MM.1S (cell line): ENCODE measurements at regions not wholly inside any gene's neighbourhood (a gene's known extent, or its start where the extent isn't known, plus 50 kb on each side); places are given as distances from the start of the nearest gene placed in this dataset.

Source experiments
- DNase-seq: peaks from one replicate; pipeline ENCODE4 v3.0.0-alpha.2; 2015
- H2AFZ ChIP-seq: fragments of 300-600 bp; sonication (generic); 2 replicates; pipeline ENCODE4 v1.6.0; 2016; ENCODE audit warnings: antibody characterized with exemption, low read length
- H3F3A ChIP-seq: fragments of 300-600 bp; sonication (generic); 2 replicates; pipeline ENCODE4 v1.6.1; 2016; ENCODE audit warnings: mild to moderate bottlenecking, antibody characterized with exemption, low read length, moderate library complexity, mixed read lengths; ENCODE audit not compliant: insufficient read depth
- H3K27ac ChIP-seq: fragments of 300-600 bp; sonication (generic); 2 replicates; pipeline ENCODE4 v1.5.1; 2016; ENCODE audit warnings: mild to moderate bottlenecking, low read length
- H3K27me3 ChIP-seq: fragments of 300-600 bp; sonication (generic); replicated peaks from 2 replicates; pipeline ENCODE4 v1.6.0; 2016; ENCODE audit warnings: low read length; ENCODE audit not compliant: insufficient read depth
- H3K36me3 ChIP-seq: fragments of 300-600 bp; sonication (generic); replicated peaks from 2 replicates; pipeline ENCODE4 v1.6.1; 2016; ENCODE audit warnings: mild to moderate bottlenecking, low read length, mixed read lengths; ENCODE audit not compliant: insufficient read depth
- H3K4me1 ChIP-seq: fragments of 300-600 bp; sonication (generic); 2 replicates; pipeline ENCODE4 v1.6.1; 2016; ENCODE audit warnings: low read length, mixed read lengths
- H3K4me2 ChIP-seq: fragments of 300-600 bp; sonication (generic); 2 replicates; pipeline ENCODE4 v1.6.0; 2016; ENCODE audit warnings: low read depth, low read length
- H3K4me3 ChIP-seq: fragments of 300-600 bp; sonication (generic); 2 replicates; pipeline ENCODE4 v1.5.1; 2016; ENCODE audit warnings: low read length, mixed read lengths
- H3K79me2 ChIP-seq: fragments of 300-600 bp; sonication (generic); 2 replicates; pipeline ENCODE4 v1.6.1; 2016; ENCODE audit warnings: mixed run types, low read length, mixed read lengths
- H3K9ac ChIP-seq: fragments of 300-600 bp; sonication (generic); 2 replicates; pipeline ENCODE4 v1.6.1; 2016; ENCODE audit warnings: low read length, mixed read lengths
- H3K9me2 ChIP-seq: fragments of 300-600 bp; sonication (generic); replicated peaks from 2 replicates; pipeline ENCODE4 v1.6.1; 2016; ENCODE audit warnings: mild to moderate bottlenecking, low read length, mixed read lengths; ENCODE audit not compliant: insufficient read depth
- H3K9me3 ChIP-seq: fragments of 300-600 bp; sonication (generic); replicated peaks from 2 replicates; pipeline ENCODE4 v1.6.1; 2016; ENCODE audit warnings: mild to moderate bottlenecking, low read length, mixed read lengths; ENCODE audit not compliant: insufficient read depth
- H4K20me1 ChIP-seq: fragments of 300-600 bp; sonication (generic); 2 replicates; pipeline ENCODE4 v1.6.1; 2016; ENCODE audit warnings: mild to moderate bottlenecking, low read length, moderate library complexity, mixed read lengths; ENCODE audit not compliant: insufficient read depth
- EZH2 ChIP-seq: fragments of 300-600 bp; sonication (generic); optimal IDR thresholded peaks from 2 replicates; pipeline ENCODE3; 2017; ENCODE audit warnings: low read depth, mild to moderate bottlenecking, antibody characterized with exemption, low read length, mixed read lengths
- EZH2phosphoT487 ChIP-seq: fragments of 300-600 bp; sonication (generic); IDR thresholded peaks from 2 replicates; pipeline ENCODE4 v1.6.1; 2018; ENCODE audit warnings: antibody characterized with exemption, low read length
- TF ChIP-seq, protein P1 (sequence below): fragments of 300-600 bp; sonication (generic); IDR thresholded peaks from 2 replicates; pipeline ENCODE4 v1.5.1; 2016; ENCODE audit warnings: antibody characterized with exemption, low read length, mixed read lengths

DNA sequence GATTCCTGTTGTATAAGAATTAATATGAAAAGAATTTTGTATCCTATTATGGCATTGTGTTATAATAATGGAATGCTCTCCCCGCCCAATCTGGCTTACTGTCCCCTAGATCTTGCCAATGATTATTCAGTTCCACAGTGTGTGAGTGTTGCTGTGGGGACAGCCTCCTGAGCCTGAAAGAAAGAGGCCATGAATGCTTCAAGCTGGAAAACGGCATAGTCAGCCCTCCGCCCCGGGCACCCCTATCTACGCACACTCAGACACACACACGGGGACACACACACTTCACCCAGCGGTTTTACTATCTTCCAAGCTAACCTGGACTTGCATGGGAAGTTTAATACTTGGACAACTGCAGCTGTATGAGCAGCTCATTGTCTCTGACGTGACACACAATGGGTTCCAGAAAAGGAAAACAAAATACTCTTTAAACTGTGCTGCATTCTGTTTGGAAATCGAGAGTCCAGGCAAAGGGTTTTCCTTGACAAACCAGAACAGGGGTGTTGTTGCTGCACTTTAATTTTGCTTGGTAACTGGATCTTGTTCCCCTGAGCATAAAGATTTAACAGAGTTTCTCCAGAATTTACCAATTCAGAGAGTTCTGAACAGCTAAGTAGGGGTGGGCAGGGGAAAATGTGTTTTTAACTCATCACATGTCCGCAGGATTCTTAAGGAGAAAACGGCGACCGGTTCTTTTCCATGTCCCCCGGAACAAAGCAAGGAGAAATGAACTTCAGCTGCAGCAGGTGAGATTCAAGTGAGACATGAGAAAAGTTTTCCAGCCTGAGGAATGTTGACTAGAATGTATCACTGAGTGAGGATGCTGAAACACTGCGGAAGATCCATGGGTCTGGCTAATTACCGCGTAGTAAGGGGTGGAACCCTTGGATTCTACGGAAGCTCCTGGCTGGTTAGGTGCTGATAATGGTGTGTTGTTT is 472.9 kb downstream of the FOXO1 start:
- no peaks in the 10 kb centered on the region for H3K9me3 ChIP-seq
- H3K79me2 ChIP-seq, result no peaks in the 10 kb centered on the region
- TF ChIP-seq, protein P1, sequence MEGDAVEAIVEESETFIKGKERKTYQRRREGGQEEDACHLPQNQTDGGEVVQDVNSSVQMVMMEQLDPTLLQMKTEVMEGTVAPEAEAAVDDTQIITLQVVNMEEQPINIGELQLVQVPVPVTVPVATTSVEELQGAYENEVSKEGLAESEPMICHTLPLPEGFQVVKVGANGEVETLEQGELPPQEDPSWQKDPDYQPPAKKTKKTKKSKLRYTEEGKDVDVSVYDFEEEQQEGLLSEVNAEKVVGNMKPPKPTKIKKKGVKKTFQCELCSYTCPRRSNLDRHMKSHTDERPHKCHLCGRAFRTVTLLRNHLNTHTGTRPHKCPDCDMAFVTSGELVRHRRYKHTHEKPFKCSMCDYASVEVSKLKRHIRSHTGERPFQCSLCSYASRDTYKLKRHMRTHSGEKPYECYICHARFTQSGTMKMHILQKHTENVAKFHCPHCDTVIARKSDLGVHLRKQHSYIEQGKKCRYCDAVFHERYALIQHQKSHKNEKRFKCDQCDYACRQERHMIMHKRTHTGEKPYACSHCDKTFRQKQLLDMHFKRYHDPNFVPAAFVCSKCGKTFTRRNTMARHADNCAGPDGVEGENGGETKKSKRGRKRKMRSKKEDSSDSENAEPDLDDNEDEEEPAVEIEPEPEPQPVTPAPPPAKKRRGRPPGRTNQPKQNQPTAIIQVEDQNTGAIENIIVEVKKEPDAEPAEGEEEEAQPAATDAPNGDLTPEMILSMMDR, result no peak
- TF ChIP-seq EZH2phosphoT487 (no peak), EZH2 (no peak)
- no peaks in the 10 kb centered on the region for H3K36me3 ChIP-seq
- H3K27me3 ChIP-seq, result no peaks in the 10 kb centered on the region
- H4K20me1 ChIP-seq, result no peaks in the 10 kb centered on the region
- no peak overlapping the region for H3K9ac ChIP-seq
- no peaks in the 10 kb centered on the region for H3K9me2 ChIP-seq
- H3K27ac ChIP-seq, result no peak overlapping the region
- H3F3A ChIP-seq, result no peaks in the 10 kb centered on the region
- no peak overlapping the region for H3K4me2 ChIP-seq
- H3K4me3 ChIP-seq, result no peak overlapping the region
- no peak overlapping the region for H2AFZ ChIP-seq
- H3K4me1 ChIP-seq, result no peaks in the 10 kb centered on the region
- DNase-seq, result no peak

DNA sequence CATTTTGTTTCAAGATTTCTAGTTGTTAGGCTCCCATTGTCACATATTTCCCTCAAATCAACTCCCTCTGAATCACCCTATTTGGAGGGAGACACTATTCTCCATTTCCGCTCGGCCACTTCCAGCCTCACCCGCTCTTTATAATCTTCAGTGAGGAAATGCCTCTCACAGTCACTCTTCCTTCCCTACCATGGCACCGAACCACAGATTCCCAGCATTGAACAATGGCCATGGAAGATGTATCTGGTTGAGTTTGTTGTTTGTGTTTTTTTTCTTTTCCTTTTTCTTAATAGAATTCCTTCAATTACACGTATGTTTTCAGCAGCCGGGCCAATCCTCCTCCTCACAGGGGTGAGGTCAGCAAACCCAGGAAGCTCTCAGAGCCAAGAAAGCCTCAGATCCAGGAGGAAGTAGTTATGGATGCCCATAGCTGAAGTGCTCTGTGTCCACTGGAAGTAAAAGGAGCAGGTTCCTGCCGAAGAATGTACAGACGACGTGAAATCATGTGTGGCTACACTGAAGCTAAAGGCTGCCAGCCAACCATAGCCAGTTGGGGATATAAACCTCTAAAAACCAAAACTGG is 472.1 kb downstream of the FOXO1 start:
- Histone ChIP-seq H3K4me1 (no peaks in the 10 kb centered on the region), H3K27ac (no peak overlapping the region), H3K4me3 (no peak overlapping the region), H3K9ac (no peak overlapping the region), H4K20me1 (no peaks in the 10 kb centered on the region), H2AFZ (no peak overlapping the region), H3K9me3 (no peaks in the 10 kb centered on the region), H3K9me2 (no peaks in the 10 kb centered on the region), H3K79me2 (no peaks in the 10 kb centered on the region), H3K4me2 (no peak overlapping the region), H3K27me3 (no peaks in the 10 kb centered on the region), H3K36me3 (no peaks in the 10 kb centered on the region), H3F3A (no peaks in the 10 kb centered on the region)
- DNase-seq, result no peak
- TF ChIP-seq, protein P1, result no peak
- TF ChIP-seq EZH2, result no peak
- TF ChIP-seq EZH2phosphoT487, result no peak

DNA sequence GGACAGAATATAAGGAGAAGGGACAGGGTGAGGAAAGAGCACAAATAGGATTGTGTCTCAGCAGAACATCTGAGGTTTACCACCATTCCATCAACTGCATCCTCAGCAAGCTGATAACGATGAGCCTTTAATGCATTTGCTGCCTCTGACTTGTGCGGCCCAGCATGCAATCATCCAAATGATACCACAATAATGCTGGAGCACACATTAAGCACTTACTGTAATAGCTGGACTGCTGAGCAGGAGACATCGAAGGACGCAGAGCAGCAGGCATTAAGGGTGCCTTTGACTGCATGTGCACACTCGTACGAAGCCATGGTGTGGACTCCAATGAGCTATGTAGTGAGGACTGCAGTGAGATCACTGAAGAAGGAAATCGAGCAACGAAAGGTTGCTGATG is 469.4 kb downstream of the FOXO1 start:
- H4K20me1 ChIP-seq, result no peaks in the 10 kb centered on the region
- no peaks in the 10 kb centered on the region for H3K79me2 ChIP-seq
- H3K27me3 ChIP-seq, result no peaks in the 10 kb centered on the region
- no peaks in the 10 kb centered on the region for H3K4me1 ChIP-seq
- no peak for DNase-seq
- no peak overlapping the region for H3K27ac ChIP-seq
- H3K4me2 ChIP-seq, result no peak overlapping the region
- no peaks in the 10 kb centered on the region for H3K9me3 ChIP-seq
- H3K9ac ChIP-seq, result no peak overlapping the region
- H3K9me2 ChIP-seq, result no peaks in the 10 kb centered on the region
- TF ChIP-seq, protein P1, result no peak
- TF ChIP-seq EZH2phosphoT487 (no peak), EZH2 (no peak)
- H3K36me3 ChIP-seq, result no peaks in the 10 kb centered on the region
- H2AFZ ChIP-seq, result no peak overlapping the region
- H3F3A ChIP-seq, result no peaks in the 10 kb centered on the region
- no peak overlapping the region for H3K4me3 ChIP-seq
